SH-SY5Y (cell line): ENCODE measurements at regions not wholly inside any gene's neighbourhood (a gene's known extent, or its start where the extent isn't known, plus 50 kb on each side); places are given as distances from the start of the nearest gene placed in this dataset.

Experiments
- GATA2 ChIP-seq: IDR thresholded peaks from 2 replicates; pipeline ENCODE4 v1.6.1; 2011; ENCODE audit warnings: mild to moderate bottlenecking, low read depth, low read length
- GATA3 ChIP-seq: IDR thresholded peaks from 2 replicates; pipeline ENCODE4 v1.6.1; 2011; ENCODE audit warnings: low read depth, mild to moderate bottlenecking, low read length, moderate library complexity

GRCh38 chr13:99894840-99895443 is 76.6 kb downstream of the ZIC5 start:
- no peak for TF ChIP-seq GATA2
- no peak for TF ChIP-seq GATA3
